ENCODE measurements at regions not wholly inside any gene's neighbourhood (a gene's known extent, or its start where the extent isn't known, plus 50 kb on each side); places are given as distances from the start of the nearest gene placed in this dataset.

- TF ChIP-seq CTCF (IDR thresholded peaks at IDR 0.05) = no peak
- no peak for TF ChIP-seq POLR2A (IDR thresholded peaks at IDR 0.05)
These were observed 134.3 kb downstream of the TFCP2L1 start for GRCh38 chr2:121150713-121151112.
